ENCODE measurements at regions not wholly inside any gene's neighbourhood (a gene's known extent, or its start where the extent isn't known, plus 50 kb on each side); places are given as distances from the start of the nearest gene placed in this dataset.

DNA sequence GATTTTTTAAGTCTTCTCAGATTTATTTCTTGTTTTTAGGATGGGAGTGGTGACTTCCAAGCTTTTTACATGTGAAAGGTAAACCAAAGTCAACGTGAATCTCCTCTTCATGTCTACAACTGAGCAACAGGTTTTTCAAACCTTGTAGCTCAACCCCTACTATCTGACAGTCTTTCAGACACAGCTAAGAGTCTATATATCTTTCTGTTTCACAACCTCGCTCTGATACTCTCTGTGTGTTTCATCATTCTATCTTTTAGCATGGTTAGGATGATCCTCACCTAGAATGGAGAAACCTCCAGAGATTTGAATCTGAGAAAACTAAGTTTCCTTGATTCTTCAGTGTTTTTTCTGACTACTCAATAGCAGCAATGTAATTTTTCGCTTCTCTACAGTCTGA is 96.1 kb downstream of the EPDR1 start:
- TF ChIP-seq CTCF (IDR thresholded peaks at IDR 0.05; ENCODE audit: insufficient read depth, low read depth, low read length), result no peak
- TF ChIP-seq EZH2 (IDR thresholded peaks at IDR 0.05; ENCODE audit: insufficient read depth, low read length), result no peak

Measured in astrocyte (in vitro differentiated cells and primary cell).